Naive thymus-derived CD4-positive, alpha-beta T cell (primary cell): ENCODE measurements at regions not wholly inside any gene's neighbourhood (a gene's known extent, or its start where the extent isn't known, plus 50 kb on each side); places are given as distances from the start of the nearest gene placed in this dataset.

ENCODE experiments used
- ATAC-seq: fragments of 150-1000 bp; cut with Tn5 transposase; 2 replicates; pipeline ENCODE4 v1.10.0; 2021; ENCODE audit warnings: mild to moderate bottlenecking, moderate library complexity
- CTCF ChIA-PET: fragments of 350-600 bp; sonication (Branson Sonifier 250); formaldehyde crosslinking; loops from one replicate; lab custom pipeline; 2021; ENCODE audit warnings: antibody characterized with exemption; lab: Charles Lee
- POLR2A ChIA-PET: fragments of 350-600 bp; sonication (Branson Sonifier 250); formaldehyde crosslinking; loops from one replicate; lab custom pipeline; 2021; ENCODE audit warnings: antibody characterized with exemption, inconsistent platforms; lab: Charles Lee
- DNase-seq, 9 donors: peaks; one replicate each; pipeline versions ENCODE4 v3.0.0 to v3.0.0-alpha.2; 2020 to 2022; ENCODE audit warnings: mixed read lengths in 1 of 9
- H3K27ac ChIP-seq: one replicate; pipeline ENCODE4 v1.7.0; 2013; ENCODE audit warnings: mild to moderate bottlenecking, low read depth, low read length, moderate library complexity
- H3K27me3 ChIP-seq, 2 donors: one replicate each; pipeline ENCODE4 v1.7.0; 2013; ENCODE audit warnings: low read length in 2 of 2, mild to moderate bottlenecking in 2 of 2, moderate library complexity in 2 of 2; ENCODE audit not compliant: control insufficient read depth in 2 of 2, insufficient read depth in 2 of 2
- H3K36me3 ChIP-seq, 3 experiments: 1 replicate in 2 of 3; 2 replicates in 1 of 3; pipeline ENCODE4 v1.7.0; 2013; ENCODE audit warnings: low read length in 3 of 3, mild to moderate bottlenecking in 3 of 3, moderate library complexity in 1 of 3; ENCODE audit not compliant: insufficient read depth in 3 of 3, control insufficient read depth in 2 of 3
- H3K4me1 ChIP-seq, 2 donors: one replicate each; pipeline ENCODE4 v1.7.0; 2013; ENCODE audit warnings: low read length in 2 of 2, mild to moderate bottlenecking in 2 of 2, moderate library complexity in 1 of 2; ENCODE audit not compliant: control insufficient read depth in 2 of 2, insufficient read depth in 2 of 2
- H3K4me3 ChIP-seq: 2 replicates; pipeline ENCODE4 v1.7.0; 2013; ENCODE audit warnings: mild to moderate bottlenecking, low read length
- H3K9me3 ChIP-seq, 3 experiments: 1 replicate in 2 of 3; 2 replicates in 1 of 3; pipeline ENCODE4 v1.7.0; 2013; ENCODE audit warnings: low read length in 3 of 3; ENCODE audit not compliant: control insufficient read depth in 2 of 3
- H3K27ac Mint-ChIP-seq, 9 donors: one replicate each; pipeline ENCODE4 v1.8.0; 2020 to 2022; ENCODE audit warnings: mixed read lengths in 9 of 9, mild to moderate bottlenecking in 8 of 9, moderate library complexity in 5 of 9, inconsistent platforms in 2 of 9
- H3K27me3 Mint-ChIP-seq, 5 donors: one replicate each; pipeline ENCODE4 v1.8.0; 2021 to 2022; ENCODE audit warnings: mixed read lengths in 5 of 5, mild to moderate bottlenecking in 1 of 5
- H3K36me3 Mint-ChIP-seq, 5 donors: one replicate each; pipeline ENCODE4 v1.8.0; 2020 to 2022; ENCODE audit warnings: mixed read lengths in 5 of 5, mild to moderate bottlenecking in 3 of 5, inconsistent platforms in 1 of 5
- H3K4me1 Mint-ChIP-seq, 7 donors: one replicate each; pipeline ENCODE4 v1.8.0; 2020 to 2022; ENCODE audit warnings: mixed read lengths in 7 of 7, mild to moderate bottlenecking in 3 of 7, inconsistent platforms in 1 of 7
- H3K4me3 Mint-ChIP-seq, 10 donors: one replicate each; pipeline ENCODE4 v1.8.0; 2020 to 2022; ENCODE audit warnings: mild to moderate bottlenecking in 10 of 10, mixed read lengths in 10 of 10, moderate library complexity in 6 of 10, inconsistent platforms in 2 of 10
- H3K9me3 Mint-ChIP-seq, 11 donors: one replicate each; pipeline ENCODE4 v1.8.0; 2020 to 2022; ENCODE audit warnings: mixed read lengths in 11 of 11, mild to moderate bottlenecking in 4 of 11, inconsistent platforms in 1 of 11, moderate library complexity in 1 of 11
- intact Hi-C, 2 donors: fragments of 100-400 bp; cut with micrococcal nuclease; formaldehyde crosslinking; loops; one replicate each; pipeline ENCODE4 v1.15.1; 2023

DNA sequence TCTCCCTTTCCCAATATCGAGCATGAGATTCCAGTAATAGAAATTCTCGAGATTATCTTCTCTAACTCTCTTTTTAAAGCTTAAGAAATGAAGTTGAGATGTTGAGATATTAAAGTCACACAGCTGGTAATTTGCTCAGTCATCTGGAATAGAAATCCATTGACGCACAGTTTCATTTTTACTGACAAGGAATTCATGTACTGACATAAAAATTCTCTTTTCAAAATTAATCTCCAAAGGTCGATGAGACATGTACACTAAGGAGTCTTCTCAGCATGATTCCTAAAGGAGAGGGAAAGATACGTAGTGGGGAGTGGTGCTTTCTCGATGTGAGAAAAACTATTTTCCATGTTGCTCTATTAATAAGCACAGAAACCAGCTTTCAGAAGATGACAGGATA lies 1639.5 kb upstream of the MIR17HG start:
- Mint-ChIP-seq H3K4me3 (no peak overlapping the region), H3K27me3 (no peaks in the 10 kb centered on the region), H3K36me3 (no peaks in the 10 kb centered on the region), H3K4me1 (no peaks in the 10 kb centered on the region), H3K9me3 (peaks cover 0 to 10% (median 6%) of the 10 kb centered on the region in 11 donors), H3K27ac (no peak overlapping the region)
- Histone ChIP-seq H3K4me3 (no peak overlapping the region), H3K9me3 (no peaks in the 10 kb centered on the region), H3K27me3 (no peaks in the 10 kb centered on the region), H3K27ac (no peak overlapping the region), H3K36me3 (no peaks in the 10 kb centered on the region), H3K4me1 (no peaks in the 10 kb centered on the region)
- ChIA-PET POLR2A (no interaction called here), CTCF (no interaction called here)
- ATAC-seq (no peak), DNase-seq (no peak)
- intact Hi-C loops: no loop called here

DNA sequence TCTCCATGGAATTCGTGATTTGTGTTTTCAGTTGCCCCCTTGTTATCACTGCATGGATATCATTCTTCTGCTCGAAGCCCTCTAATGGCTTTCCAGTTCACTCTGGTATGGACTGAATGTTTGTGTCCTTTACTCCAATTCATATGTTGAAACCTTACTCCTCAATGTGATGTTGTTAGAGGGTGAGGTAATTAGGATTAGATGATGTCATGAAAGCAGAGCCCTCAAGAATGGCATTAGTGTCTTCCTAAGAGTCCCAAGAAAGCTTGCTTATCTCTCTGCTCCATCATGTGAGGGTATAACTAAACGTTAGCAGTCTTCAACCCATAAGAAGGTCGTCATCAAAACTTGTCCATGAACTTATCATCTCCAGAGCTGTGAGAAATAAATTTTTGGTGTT lies 1626.3 kb upstream of the MIR17HG start:
- POLR2A ChIA-PET: no interaction called here
- H3K9me3 Mint-ChIP-seq: peaks cover 3 to 29% (median 21%) of the 10 kb centered on the region in 11 donors
- H3K36me3 Mint-ChIP-seq: no peaks in the 10 kb centered on the region
- Histone ChIP-seq H3K36me3 (no peaks in the 10 kb centered on the region), H3K27ac (no peak overlapping the region), H3K4me1 (no peaks in the 10 kb centered on the region), H3K27me3 (no peaks in the 10 kb centered on the region), H3K4me3 (no peak overlapping the region), H3K9me3 (no peaks in the 10 kb centered on the region)
- no peaks in the 10 kb centered on the region for H3K27me3 Mint-ChIP-seq
- CTCF ChIA-PET: no interaction called here
- H3K4me3 Mint-ChIP-seq: no peak overlapping the region
- no peaks in the 10 kb centered on the region for H3K4me1 Mint-ChIP-seq
- ATAC-seq (no peak), DNase-seq (no peak)
- no peak overlapping the region for H3K27ac Mint-ChIP-seq
- intact Hi-C loops: no loop called here

DNA sequence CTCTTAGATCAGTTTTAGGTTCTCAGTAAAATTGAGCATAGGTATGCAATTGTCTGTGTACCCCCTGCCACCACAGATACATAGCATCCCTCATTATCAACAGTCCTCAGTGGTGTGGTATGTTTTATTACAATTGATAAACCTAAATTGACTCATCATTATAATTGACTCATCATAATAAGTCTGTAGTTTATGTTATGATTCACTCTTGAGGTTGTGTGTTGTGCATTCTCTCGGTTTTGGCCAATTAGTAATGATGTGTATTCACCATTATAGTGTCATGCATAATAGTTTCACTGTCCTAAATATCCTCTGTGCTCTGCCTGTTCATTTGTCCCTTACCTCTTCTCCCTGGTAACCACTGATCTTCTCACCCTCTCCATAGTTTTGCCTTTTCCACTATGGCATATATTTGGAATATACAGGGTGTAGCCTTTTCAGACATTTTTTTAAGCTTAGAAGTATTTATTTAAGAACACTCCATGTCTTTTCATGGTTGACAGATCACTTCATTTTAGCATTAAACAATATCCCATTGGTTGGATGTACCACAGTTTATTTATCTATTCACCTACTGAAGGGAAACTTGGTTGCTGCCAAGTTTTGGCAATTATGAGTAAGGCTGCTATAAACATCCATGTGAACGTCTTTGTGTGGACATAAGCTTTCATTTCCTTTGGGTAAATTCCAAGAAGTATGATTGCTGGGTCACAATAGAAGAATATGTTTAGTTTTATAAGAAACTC lies 1620.6 kb upstream of the MIR17HG start:
- no peak overlapping the region for H3K4me3 Mint-ChIP-seq
- POLR2A ChIA-PET: no interaction called here
- H3K27me3 Mint-ChIP-seq: no peaks in the 10 kb centered on the region
- no peak overlapping the region for H3K27ac Mint-ChIP-seq
- CTCF ChIA-PET: no interaction called here
- Histone ChIP-seq H3K4me1 (no peaks in the 10 kb centered on the region), H3K27me3 (no peaks in the 10 kb centered on the region), H3K36me3 (no peaks in the 10 kb centered on the region), H3K9me3 (no peaks in the 10 kb centered on the region), H3K27ac (no peak overlapping the region), H3K4me3 (no peak overlapping the region)
- H3K9me3 Mint-ChIP-seq: peaks cover 0 to 30% (median 7%) of the 10 kb centered on the region in 11 donors
- DNase-seq (no peak), ATAC-seq (no peak)
- no peaks in the 10 kb centered on the region for H3K36me3 Mint-ChIP-seq
- H3K4me1 Mint-ChIP-seq: no peaks in the 10 kb centered on the region
- intact Hi-C loops: no loop called here

DNA sequence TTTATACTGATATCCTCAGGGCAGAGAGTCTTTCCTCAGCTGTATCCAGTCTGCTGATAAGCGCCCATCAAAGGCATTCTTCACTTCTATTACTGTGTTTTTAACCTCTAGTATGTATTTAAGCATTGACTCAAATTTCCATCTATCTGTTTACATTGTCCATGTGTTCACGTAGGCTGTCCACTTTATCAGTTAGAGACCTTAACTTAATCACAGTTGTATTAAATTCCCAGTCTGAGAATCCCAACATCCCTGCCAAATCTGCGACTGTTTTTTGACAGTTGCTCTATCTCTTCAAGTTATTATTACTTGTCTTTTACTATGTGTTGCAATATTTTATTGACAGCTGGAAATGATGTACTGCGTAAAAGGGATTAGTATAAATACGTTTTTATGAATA lies 1613.7 kb upstream of the MIR17HG start:
- Mint-ChIP-seq H3K36me3 (no peaks in the 10 kb centered on the region), H3K27ac (no peak overlapping the region), H3K27me3 (no peaks in the 10 kb centered on the region), H3K4me1 (no peaks in the 10 kb centered on the region), H3K9me3 (peaks cover 0 to 31% (median 7%) of the 10 kb centered on the region in 11 donors), H3K4me3 (no peak overlapping the region)
- CTCF ChIA-PET: no interaction called here
- DNase-seq (no peak), ATAC-seq (no peak)
- H3K36me3 ChIP-seq: no peaks in the 10 kb centered on the region
- H3K27me3 ChIP-seq: no peaks in the 10 kb centered on the region
- H3K9me3 ChIP-seq: no peaks in the 10 kb centered on the region
- intact Hi-C loops: no loop called here
- H3K4me3 ChIP-seq: no peak overlapping the region
- H3K4me1 ChIP-seq: no peaks in the 10 kb centered on the region
- POLR2A ChIA-PET: no interaction called here
- H3K27ac ChIP-seq: no peak overlapping the region

GRCh38 chr13:89737051-89737450 lies 1610.4 kb upstream of the MIR17HG start:
- no peak overlapping the region for H3K4me3 ChIP-seq
- no peaks in the 10 kb centered on the region for H3K27me3 Mint-ChIP-seq
- DNase-seq (no peak), ATAC-seq (no peak)
- intact Hi-C loops: no loop called here
- no peaks in the 10 kb centered on the region for H3K9me3 ChIP-seq
- no peaks in the 10 kb centered on the region for H3K4me1 ChIP-seq
- H3K4me1 Mint-ChIP-seq: no peaks in the 10 kb centered on the region
- H3K4me3 Mint-ChIP-seq: no peak overlapping the region
- H3K36me3 Mint-ChIP-seq: no peaks in the 10 kb centered on the region
- H3K27ac ChIP-seq: no peak overlapping the region
- ChIA-PET POLR2A (no interaction called here), CTCF (no interaction called here)
- H3K36me3 ChIP-seq: no peaks in the 10 kb centered on the region
- H3K27me3 ChIP-seq: no peaks in the 10 kb centered on the region
- peaks cover 0 to 21% (median 7%) of the 10 kb centered on the region in 11 donors for H3K9me3 Mint-ChIP-seq
- no peak overlapping the region for H3K27ac Mint-ChIP-seq

GRCh38 chr13:89738072-89738471 lies 1609.4 kb upstream of the MIR17HG start:
- Histone ChIP-seq H3K4me3 (no peak overlapping the region), H3K4me1 (no peaks in the 10 kb centered on the region), H3K27ac (no peak overlapping the region), H3K36me3 (no peaks in the 10 kb centered on the region), H3K27me3 (no peaks in the 10 kb centered on the region), H3K9me3 (no peaks in the 10 kb centered on the region)
- DNase-seq (no peak), ATAC-seq (no peak)
- Mint-ChIP-seq H3K36me3 (no peaks in the 10 kb centered on the region), H3K9me3 (peaks cover 0 to 16% (median 5%) of the 10 kb centered on the region in 11 donors), H3K4me1 (no peaks in the 10 kb centered on the region), H3K27me3 (no peaks in the 10 kb centered on the region), H3K27ac (no peak overlapping the region), H3K4me3 (no peak overlapping the region)
- intact Hi-C loops: no loop called here
- CTCF ChIA-PET: no interaction called here
- POLR2A ChIA-PET: no interaction called here

DNA sequence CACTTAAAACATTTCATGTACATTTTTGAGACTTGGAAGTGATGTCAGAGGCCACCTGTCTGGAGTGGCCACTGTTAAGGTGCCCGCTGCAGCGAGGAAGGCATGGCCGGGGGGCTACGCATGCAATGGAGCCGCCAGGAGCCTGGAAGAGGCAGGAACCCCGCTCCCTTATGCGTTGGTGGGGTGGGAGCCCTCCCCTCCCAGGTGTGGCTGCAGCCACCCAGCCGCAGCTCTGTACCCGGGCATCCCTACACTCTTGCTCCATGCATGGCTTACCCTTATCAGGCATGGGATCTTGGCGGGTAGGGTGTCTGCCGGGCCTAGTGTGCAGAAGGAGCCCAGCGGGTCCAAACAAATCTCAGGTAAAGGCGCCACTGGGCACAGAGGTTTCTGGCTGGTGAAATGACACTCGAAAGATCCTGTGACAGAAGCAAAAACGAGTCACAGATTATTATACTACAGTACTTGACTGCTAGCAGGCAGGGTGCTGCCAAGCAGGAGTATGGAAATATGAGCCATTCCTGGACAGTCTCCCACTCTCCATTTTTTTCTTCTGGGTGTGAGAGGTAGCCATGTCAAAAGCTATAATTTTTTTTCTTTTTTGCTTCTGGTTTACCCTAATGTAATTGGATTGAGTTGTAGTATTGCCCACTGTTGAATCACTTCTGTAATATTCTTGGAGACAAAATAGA lies 1606.3 kb upstream of the MIR17HG start:
- ATAC-seq (no peak), DNase-seq (no peak)
- ChIA-PET POLR2A (no interaction called here), CTCF (no interaction called here)
- H3K9me3 ChIP-seq: no peaks in the 10 kb centered on the region
- Mint-ChIP-seq H3K4me3 (no peak overlapping the region), H3K36me3 (no peaks in the 10 kb centered on the region), H3K9me3 (peaks cover 0 to 9% (median 5%) of the 10 kb centered on the region in 11 donors), H3K4me1 (no peaks in the 10 kb centered on the region), H3K27me3 (no peaks in the 10 kb centered on the region), H3K27ac (no peak overlapping the region)
- no peaks in the 10 kb centered on the region for H3K36me3 ChIP-seq
- no peak overlapping the region for H3K27ac ChIP-seq
- H3K4me3 ChIP-seq: no peak overlapping the region
- intact Hi-C loops: no loop called here
- H3K27me3 ChIP-seq: no peaks in the 10 kb centered on the region
- no peaks in the 10 kb centered on the region for H3K4me1 ChIP-seq
